ENCODE measurements at regions not wholly inside any gene's neighbourhood (a gene's known extent, or its start where the extent isn't known, plus 50 kb on each side); places are given as distances from the start of the nearest gene placed in this dataset.

GRCh38 chr5:8560776-8561175 lies 691.8 kb downstream of the MTRR start:
- TF ChIP-seq FOXP2 (optimal IDR thresholded peaks at IDR 0.05; ENCODE audit: borderline replicate concordance, extremely low read depth, extremely low read length, insufficient read depth), result no peak
- no peak for TF ChIP-seq REST (IDR thresholded peaks at IDR 0.05; ENCODE audit: insufficient read depth in 1 of 2, low read depth in 2 of 2, low read length in 2 of 2)
- no peak for TF ChIP-seq POLR2AphosphoS5 (IDR thresholded peaks at IDR 0.05; ENCODE audit: low read depth, low read length)
- TF ChIP-seq TAF1 (IDR thresholded peaks at IDR 0.05; ENCODE audit: borderline replicate concordance, insufficient read depth, low read length), result no peak
- no peak for TF ChIP-seq SIN3A (IDR thresholded peaks at IDR 0.05; ENCODE audit: borderline replicate concordance, insufficient read depth, low read length)

GRCh38 chr5:8561224-8561840 lies 692.4 kb downstream of the MTRR start:
- no peak for TF ChIP-seq SIN3A (IDR thresholded peaks at IDR 0.05; ENCODE audit: borderline replicate concordance, insufficient read depth, low read length)
- no peak for TF ChIP-seq TAF1 (IDR thresholded peaks at IDR 0.05; ENCODE audit: borderline replicate concordance, insufficient read depth, low read length)

- TF ChIP-seq SIN3A (IDR thresholded peaks at IDR 0.05; ENCODE audit: borderline replicate concordance, insufficient read depth, low read length), result no peak
Observed at GRCh38 chr5:8561854-8562253, 692.9 kb downstream of the MTRR start.

GRCh38 chr5:8568858-8569257 lies 699.9 kb downstream of the MTRR start:
- no peak for TF ChIP-seq REST (IDR thresholded peaks at IDR 0.05; ENCODE audit: insufficient read depth in 1 of 2, low read depth in 2 of 2, low read length in 2 of 2)
- TF ChIP-seq TAF1 (IDR thresholded peaks at IDR 0.05; ENCODE audit: borderline replicate concordance, insufficient read depth, low read length), result no peak
- no peak for TF ChIP-seq POLR2AphosphoS5 (IDR thresholded peaks at IDR 0.05; ENCODE audit: low read depth, low read length)
- no peak for TF ChIP-seq SIN3A (IDR thresholded peaks at IDR 0.05; ENCODE audit: borderline replicate concordance, insufficient read depth, low read length)
- TF ChIP-seq FOXP2 (optimal IDR thresholded peaks at IDR 0.05; ENCODE audit: borderline replicate concordance, extremely low read depth, extremely low read length, insufficient read depth), result no peak

GRCh38 chr5:8570528-8570927 lies 701.6 kb downstream of the MTRR start:
- TF ChIP-seq SIN3A (IDR thresholded peaks at IDR 0.05; ENCODE audit: borderline replicate concordance, insufficient read depth, low read length), result no peak
- TF ChIP-seq TAF1 (IDR thresholded peaks at IDR 0.05; ENCODE audit: borderline replicate concordance, insufficient read depth, low read length), result no peak
- TF ChIP-seq REST (IDR thresholded peaks at IDR 0.05; ENCODE audit: insufficient read depth in 1 of 2, low read depth in 2 of 2, low read length in 2 of 2), result no peak
- TF ChIP-seq FOXP2 (optimal IDR thresholded peaks at IDR 0.05; ENCODE audit: borderline replicate concordance, extremely low read depth, extremely low read length, insufficient read depth), result no peak
- no peak for TF ChIP-seq POLR2AphosphoS5 (IDR thresholded peaks at IDR 0.05; ENCODE audit: low read depth, low read length)

- no peak for TF ChIP-seq REST (IDR thresholded peaks at IDR 0.05; ENCODE audit: insufficient read depth in 1 of 2, low read depth in 2 of 2, low read length in 2 of 2)
Observed at GRCh38 chr5:8576178-8576577, 707.2 kb downstream of the MTRR start.

All from PFSK-1 (cell line).